K562 (cell line): ENCODE measurements at regions not wholly inside any gene's neighbourhood (a gene's known extent, or its start where the extent isn't known, plus 50 kb on each side); places are given as distances from the start of the nearest gene placed in this dataset.

Experiments
- ATAC-seq: fragments of 200-7000 bp; cut with Tn5 transposase; 3 replicates; pipeline ENCODE4 v1.9.1; 2020; ENCODE audit warnings: moderate library complexity
- BruUV-seq: library from RNA; stranded (reverse); fragments of 400-500 nt; replicated peaks from 2 replicates; lab custom pipeline; 2021; lab: Mats Ljungman, UMichigan
- CTCF ChIA-PET: fragments of 300-600 bp; formaldehyde crosslinking; extraction: SDS; loops from one replicate; lab custom pipeline; 2021; ENCODE audit warnings: low intra/inter-chr PET ratio; lab: Yijun Ruan, JAX
- POLR2A ChIA-PET: fragments of 300-600, 350-650 bp; sonication (Branson Sonifier 250); formaldehyde crosslinking; extraction: SDS; loops from one replicate; lab custom pipeline; 2021; ENCODE audit warnings: antibody characterized with exemption, inconsistent platforms; lab: Yijun Ruan, JAX
- DNase-seq, 4 experiments: peaks; one replicate each; pipeline versions ENCODE4 v3.0.0 to v3.0.0-alpha.2; 2011 to 2018; ENCODE audit warnings: low spot score in 3 of 4, mixed read lengths in 3 of 4; ENCODE audit errors: extremely low read depth in 1 of 4
- FAIRE-seq: peaks from 2 replicates; lab custom pipeline; 2011; peaks lifted over from hg19 to GRCh38; lab: Jason Lieb, UNC
- H2AFZ ChIP-seq: 2 replicates; pipeline ENCODE4 v1.6.0; 2011; ENCODE audit warnings: low read depth, low read length, control low read depth, inconsistent platforms
- H3K27ac ChIP-seq: fragments of 200-600 bp; 3 replicates; pipeline ENCODE4 v1.8.0; 2011; ENCODE audit warnings: low read depth, mild to moderate bottlenecking, control low read depth, inconsistent platforms, low read length, moderate library complexity, mixed read lengths; ENCODE audit errors: extremely low read depth
- H3K27me3 ChIP-seq, 2 experiments: fragments of 300-600 bp in 1 of 2; 2 replicates in 1 of 2; 3 replicates in 1 of 2; pipeline versions ENCODE4 v1.6.0 to v1.8.0; 2011; ENCODE audit warnings: inconsistent platforms in 2 of 2, low read length in 2 of 2, mild to moderate bottlenecking in 1 of 2, mixed read lengths in 1 of 2, moderate library complexity in 1 of 2; ENCODE audit not compliant: control insufficient read depth in 2 of 2, insufficient read depth in 2 of 2
- H3K36me3 ChIP-seq: fragments of 300-600 bp; 3 replicates; pipeline ENCODE4 v1.8.0; 2011; ENCODE audit warnings: mild to moderate bottlenecking, low read length, inconsistent platforms; ENCODE audit not compliant: control insufficient read depth, insufficient read depth
- H3K4me1 ChIP-seq, 2 experiments: fragments of 200-600 bp in 1 of 2; replicated peaks in 1 of 2; 2 replicates in 1 of 2; 3 replicates in 1 of 2; pipeline versions ENCODE4 v1.5.1 to v1.8.0; 2011; ENCODE audit warnings: inconsistent platforms in 2 of 2, low read length in 2 of 2, mild to moderate bottlenecking in 1 of 2, mixed read lengths in 1 of 2, moderate library complexity in 1 of 2; ENCODE audit not compliant: control insufficient read depth in 2 of 2, insufficient read depth in 2 of 2
- H3K4me2 ChIP-seq: 2 replicates; pipeline ENCODE4 v1.6.1; 2011; ENCODE audit warnings: low read length, control low read depth, inconsistent platforms, mixed read lengths; ENCODE audit not compliant: insufficient read depth
- H3K4me3 ChIP-seq: fragments of 200-600 bp; sonication (generic), shearing (Covaris generic); 2 replicates; pipeline ENCODE4 v1.5.1; 2016; ENCODE audit warnings: control low read depth, inconsistent platforms
- H3K79me2 ChIP-seq: fragments of 200-600 bp; 3 replicates; pipeline ENCODE4 v1.8.0; 2011; ENCODE audit warnings: low read length, inconsistent platforms; ENCODE audit not compliant: control insufficient read depth, insufficient read depth
- H3K9ac ChIP-seq, 2 experiments: 2 replicates each; pipeline versions ENCODE4 v1.6.0 to v1.6.1; 2011; ENCODE audit warnings: low read depth in 2 of 2, low read length in 2 of 2, control low read depth in 1 of 2, inconsistent platforms in 1 of 2, mild to moderate bottlenecking in 1 of 2, mixed read lengths in 1 of 2; ENCODE audit not compliant: insufficient read depth in 1 of 2
- H3K9me1 ChIP-seq: one replicate; pipeline ENCODE4 v1.6.0; 2011; ENCODE audit warnings: inconsistent platforms, mild to moderate bottlenecking, low read length, moderate library complexity; ENCODE audit not compliant: control insufficient read depth, insufficient read depth
- H3K9me3 ChIP-seq: replicated peaks from 2 replicates; pipeline ENCODE4 v1.5.1; 2011; ENCODE audit warnings: low read depth, low read length, inconsistent platforms; ENCODE audit not compliant: control insufficient read depth, insufficient read depth
- H4K20me1 ChIP-seq: replicated peaks from 2 replicates; pipeline ENCODE4 v1.6.1; 2011; ENCODE audit warnings: low read length, inconsistent platforms, mixed read lengths; ENCODE audit not compliant: control insufficient read depth, insufficient read depth
- CHCHD3 ChIP-seq: fragments of 250-450 bp; sonication (Bioruptor Pico); IDR thresholded peaks from 2 replicates; pipeline ENCODE4 v2.1.2; 2022; ENCODE audit warnings: mild to moderate bottlenecking
- KLF13 ChIP-seq: fragments of 450-650 bp; IDR thresholded peaks from 2 replicates; pipeline ENCODE4 v1.6.1; 2016; ENCODE audit warnings: missing genetic modification characterization, low read depth, mild to moderate bottlenecking, missing compliant biosample characterization, moderate library complexity, borderline replicate concordance
- PYGO2 ChIP-seq: fragments of 450-650 bp; IDR thresholded peaks from 2 replicates; pipeline ENCODE4 v1.6.1; 2016; ENCODE audit warnings: mild to moderate bottlenecking, missing genetic modification characterization, moderate library complexity, missing compliant biosample characterization
- RBM34 ChIP-seq: fragments of 200-400 bp; formaldehyde crosslinking; IDR thresholded peaks from 2 replicates; pipeline ENCODE4 v1.6.1; 2018; ENCODE audit warnings: low read length, borderline replicate concordance; ENCODE audit not compliant: insufficient read depth
- U2AF1 ChIP-seq: fragments of 200-400 bp; formaldehyde crosslinking; optimal IDR thresholded peaks from 2 replicates; pipeline ENCODE3; 2017; ENCODE audit warnings: mild to moderate bottlenecking, low read depth, low read length, moderate library complexity
- ZNF449 ChIP-seq: fragments of 250-450 bp; sonication (Bioruptor Pico); IDR thresholded peaks from 2 replicates; pipeline ENCODE4 v1.8.0; 2022; ENCODE audit warnings: moderate library complexity, mild to moderate bottlenecking, inconsistent platforms
- WGBS: fragments of 100-300 bp; shearing (Covaris generic); methylation state at CpG from one replicate; pipeline ENCODE4 v1.1.6; 2016; ENCODE audit warnings: low coverage, mixed read lengths; ENCODE audit not compliant: insufficient coverage; ENCODE audit errors: missing lambda C conversion rate; 5-methylcytosine and 5-hydroxymethylcytosine counted together
- in situ Hi-C: fragments of 300-500 bp; cut with MboI; formaldehyde crosslinking; loops from 4 replicates; pipeline ENCODE4 v1.15.0; 2018; ENCODE audit warnings: inconsistent platforms, mixed read lengths
- intact Hi-C: fragments of 100-400 bp; cut with micrococcal nuclease; formaldehyde crosslinking; loops from 2 replicates; pipeline ENCODE4 v1.14.2; 2022

GRCh38 chr1:82946096-82946605, 1052.8 kb downstream of the TTLL7 start:
- Histone ChIP-seq H3K9me1 (no peaks in the 10 kb centered on the region), H3K79me2 (no peaks in the 10 kb centered on the region), H3K27me3 (no peaks in the 10 kb centered on the region), H3K4me3 (no peak overlapping the region), H3K27ac (no peak overlapping the region), H4K20me1 (no peaks in the 10 kb centered on the region), H3K4me1 (no peaks in the 10 kb centered on the region), H3K9ac (no peak overlapping the region), H2AFZ (no peak overlapping the region), H3K4me2 (no peak overlapping the region), H3K36me3 (no peaks in the 10 kb centered on the region), H3K9me3 (no peaks in the 10 kb centered on the region)
- no TSS peak for BruUV-seq
- ATAC-seq (no peak), FAIRE-seq (no peak), DNase-seq (no peak)
- WGBS, result 6% methylated on average over 3 of the region's 3 CpGs
- intact Hi-C loops (no loop called here), in situ Hi-C loops (no loop called here)
- ChIA-PET CTCF (no interaction called here), POLR2A (no interaction called here)
- no peak for TF ChIP-seq U2AF1
- TF ChIP-seq RBM34, result no peak
- no peak for TF ChIP-seq KLF13 (tag)
- TF ChIP-seq PYGO2, result no peak
- TF ChIP-seq ZNF449 (CRISPR knock-in tag), result no peak
- TF ChIP-seq CHCHD3 (CRISPR knock-in tag), result no peak
